ENCODE measurements at regions not wholly inside any gene's neighbourhood (a gene's known extent, or its start where the extent isn't known, plus 50 kb on each side); places are given as distances from the start of the nearest gene placed in this dataset.
A peak's percentile ranks its signal among the peaks of the same experiment; 100 is the strongest.

GRCh38 chr13:82749551-82749950, 1132.7 kb downstream of the SLITRK1 start:
- H3K9me3 ChIP-seq (ENCODE audit: control insufficient read depth, insufficient read depth, low read length), result no peaks in the 10 kb centered on the region
- H2AK9ac ChIP-seq (replicated peaks; ENCODE audit: low read depth, low read length, poor library complexity), result no peak overlapping the region
- H3K18ac ChIP-seq (ENCODE audit: low read depth, low read length), result peak overlapping the region; percentile 96
- H4K91ac ChIP-seq (ENCODE audit: insufficient read depth, low read depth, low read length), result peak overlapping the region; percentile 72; the same call in 1 of the 2 replicates
- intact Hi-C loops (cut with micrococcal nuclease) (loop anchor here (10.0 kb wide), 1 partner anchor 465 kb away; no protein-coding TSS in a partner anchor), dilution Hi-C loops (cut with HindIII; ENCODE audit: low sequenced_read_pairs, unreplicated experiment) (no loop called here), in situ Hi-C loops (cut with MboI; ENCODE audit: low sequenced_read_pairs) (no loop called here)
- peak overlapping the region; percentile 68 to 70; a peak in 2 of 4 replicates for H4K8ac ChIP-seq (ENCODE audit: low read depth in 2 of 2, low read length in 2 of 2)
- no peak overlapping the region for H2AK5ac ChIP-seq (ENCODE audit: low read depth, low read length)
- peak overlapping the region; percentile 51; the same call in 1 of the 2 replicates for H3K14ac ChIP-seq (replicated peaks; ENCODE audit: low read depth, low read length)
- peak overlapping the region; percentile 79; the same call in 1 of the 2 replicates for H3K4ac ChIP-seq (ENCODE audit: low read depth, low read length)
- peak overlapping the region; percentile 99; the same call in 1 of the 2 replicates for H2BK20ac ChIP-seq (ENCODE audit: low read depth, low read length)
- WGBS, 2 experiments (ENCODE audit: extremely low coverage in 2 of 2, insufficient read length in 1 of 2), result no CpG with 5 or more reads among the region's 3 CpGs
- BruUV-seq (replicated peaks), result no TSS peak
- no peaks in the 10 kb centered on the region for H3K27me3 ChIP-seq (ENCODE audit: control insufficient read depth, insufficient read depth, low read length)
- peak; percentile 21; the same call in 1 of the 2 replicates for ATAC-seq (ENCODE audit: low read depth)
- no peaks in the 10 kb centered on the region for H3K79me1 ChIP-seq (ENCODE audit: low read depth in 1 of 2, low read length in 2 of 2)
- TF ChIP-seq CEBPB (IDR thresholded peaks at IDR 0.05; ENCODE audit: low read depth, low read length) (no peak), MXI1 (IDR thresholded peaks at IDR 0.05; ENCODE audit: borderline replicate concordance, low read depth, low read length) (no peak), USF2 (IDR thresholded peaks at IDR 0.05; ENCODE audit: low read depth, low read length) (no peak), CTCF (conservative IDR thresholded peaks at IDR 0.05; ENCODE audit: low read depth, low read length) (no peak), CHD1 (IDR thresholded peaks at IDR 0.05; ENCODE audit: low read depth, low read length) (no peak), RFX5 (IDR thresholded peaks at IDR 0.05; ENCODE audit: low read depth, low read length) (no peak), FOS (IDR thresholded peaks at IDR 0.05; ENCODE audit: low read depth, low read length) (no peak), POLR2A (IDR thresholded peaks at IDR 0.05; ENCODE audit: low read depth, low read length) (no peak), SMC3 (IDR thresholded peaks at IDR 0.05; ENCODE audit: low read depth, low read length) (no peak)
- H2BK120ac ChIP-seq (ENCODE audit: low read depth, low read length), result peak overlapping the region; percentile 97
- ChIA-PET CTCF (no interaction called here), POLR2A (ENCODE audit: unreplicated experiment) (no interaction called here)
- peaks cover 6% of the 10 kb centered on the region; the same call in 1 of the 2 replicates for H3K4me1 ChIP-seq (ENCODE audit: control insufficient read depth, insufficient read depth, low read length)
- DNase-seq, result peak; percentile 42
- peak overlapping the region; percentile 79; the same call in 1 of the 2 replicates for H3K23ac ChIP-seq (ENCODE audit: low read depth, low read length)
- no peaks in the 10 kb centered on the region for H3K36me3 ChIP-seq (ENCODE audit: control insufficient read depth, insufficient read depth, low read length)
- 0 out of 3 replicates have a peak overlapping the region, but pooled peaks have one; percentile 60 for H2BK15ac ChIP-seq (ENCODE audit: low read depth, low read length)
- H4K5ac ChIP-seq (ENCODE audit: low read depth, low read length), result peak overlapping the region; percentile 96; the same call in 1 of the 2 replicates
- peak overlapping the region; percentile 89 for H2BK5ac ChIP-seq (ENCODE audit: low read depth, low read length, poor library complexity, severe bottlenecking)
- H3K56ac ChIP-seq (ENCODE audit: extremely low read depth, insufficient read depth, low read length), result peak overlapping the region; percentile 29; the same call in 1 of the 2 replicates
- no peak overlapping the region for H3K9ac ChIP-seq (ENCODE audit: low read depth, low read length)
- no peak overlapping the region for H2AFZ ChIP-seq (replicated peaks; ENCODE audit: low read length, poor library complexity)
- H3K9me1 ChIP-seq (ENCODE audit: insufficient read depth, low read length), result no peaks in the 10 kb centered on the region
- no peaks in the 10 kb centered on the region for H4K20me1 ChIP-seq (ENCODE audit: insufficient read depth, low read length)
- no peak overlapping the region for H3K27ac ChIP-seq (ENCODE audit: insufficient read depth, low read length)
- peak overlapping the region; percentile 55; the same call in 1 of the 2 replicates for H3K4me2 ChIP-seq (ENCODE audit: low read depth, low read length)
- H3K4me3 ChIP-seq (ENCODE audit: insufficient read depth, low read depth, low read length), result no peak overlapping the region

All from IMR-90 (cell line).